ENCODE measurements at regions not wholly inside any gene's neighbourhood (a gene's known extent, or its start where the extent isn't known, plus 50 kb on each side); places are given as distances from the start of the nearest gene placed in this dataset.

DNA sequence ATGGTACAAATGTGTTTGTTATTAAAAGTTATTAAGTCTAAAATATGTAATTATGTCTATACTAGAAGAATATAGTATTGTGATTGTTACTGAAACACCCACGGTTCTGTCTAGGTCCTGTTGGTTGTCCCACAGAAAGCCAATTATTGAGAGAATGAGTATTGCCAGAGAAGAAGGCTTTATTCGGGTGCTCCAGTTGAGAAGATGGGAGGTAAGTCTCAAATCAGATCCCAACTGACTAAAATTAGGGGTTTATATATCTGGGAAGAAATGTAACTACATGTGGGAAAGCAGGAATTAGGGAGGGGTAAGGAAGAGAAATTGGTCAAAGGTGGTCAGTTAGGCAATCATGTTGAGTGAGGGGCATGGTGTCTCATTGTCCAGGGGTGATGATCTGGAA lies 798.4 kb downstream of the PCDH17 start:
- no peak overlapping the region for H3K4me3 Mint-ChIP-seq
- Histone ChIP-seq H4K20me1 (replicated peaks; ENCODE audit: insufficient read depth) (no peaks in the 10 kb centered on the region), H3K4me2 (no peak overlapping the region), H3K79me2 (replicated peaks; ENCODE audit: insufficient read depth) (no peaks in the 10 kb centered on the region), H3F3A (replicated peaks; ENCODE audit: low read depth) (no peaks in the 10 kb centered on the region), H3K4me1 (ENCODE audit: insufficient read depth) (no peaks in the 10 kb centered on the region), H2AFZ (no peak overlapping the region), H3K27me3 (ENCODE audit: insufficient read depth) (no peaks in the 10 kb centered on the region), H3K36me3 (ENCODE audit: insufficient read depth) (no peaks in the 10 kb centered on the region; the same call in 1 of the 2 replicates), H3K9me2 (ENCODE audit: insufficient read depth) (no peaks in the 10 kb centered on the region), H3K4me3 (no peak overlapping the region), H3K27ac (ENCODE audit: low read depth) (no peak overlapping the region)
- TF ChIP-seq, protein P1, sequence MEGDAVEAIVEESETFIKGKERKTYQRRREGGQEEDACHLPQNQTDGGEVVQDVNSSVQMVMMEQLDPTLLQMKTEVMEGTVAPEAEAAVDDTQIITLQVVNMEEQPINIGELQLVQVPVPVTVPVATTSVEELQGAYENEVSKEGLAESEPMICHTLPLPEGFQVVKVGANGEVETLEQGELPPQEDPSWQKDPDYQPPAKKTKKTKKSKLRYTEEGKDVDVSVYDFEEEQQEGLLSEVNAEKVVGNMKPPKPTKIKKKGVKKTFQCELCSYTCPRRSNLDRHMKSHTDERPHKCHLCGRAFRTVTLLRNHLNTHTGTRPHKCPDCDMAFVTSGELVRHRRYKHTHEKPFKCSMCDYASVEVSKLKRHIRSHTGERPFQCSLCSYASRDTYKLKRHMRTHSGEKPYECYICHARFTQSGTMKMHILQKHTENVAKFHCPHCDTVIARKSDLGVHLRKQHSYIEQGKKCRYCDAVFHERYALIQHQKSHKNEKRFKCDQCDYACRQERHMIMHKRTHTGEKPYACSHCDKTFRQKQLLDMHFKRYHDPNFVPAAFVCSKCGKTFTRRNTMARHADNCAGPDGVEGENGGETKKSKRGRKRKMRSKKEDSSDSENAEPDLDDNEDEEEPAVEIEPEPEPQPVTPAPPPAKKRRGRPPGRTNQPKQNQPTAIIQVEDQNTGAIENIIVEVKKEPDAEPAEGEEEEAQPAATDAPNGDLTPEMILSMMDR (conservative IDR thresholded peaks at IDR 0.05; ENCODE audit: low read depth in 2 of 2) = no peak
- TF ChIP-seq EZH2 (IDR thresholded peaks at IDR 0.05; ENCODE audit: low read depth, unreplicated experiment) (no peak), EZH2phosphoT487 (IDR thresholded peaks at IDR 0.05; ENCODE audit: unreplicated experiment) (no peak), ZNF331 (CRISPR knock-in tag; IDR thresholded peaks at IDR 0.05; ENCODE audit: low read depth) (no peak), NANOG (IDR thresholded peaks at IDR 0.05; ENCODE audit: borderline replicate concordance) (no peak), CREB1 (CRISPR knock-in tag; IDR thresholded peaks at IDR 0.05; ENCODE audit: low read depth) (no peak), ZNF114 (CRISPR knock-in tag; IDR thresholded peaks at IDR 0.05) (no peak), STAT1 (IDR thresholded peaks at IDR 0.05; ENCODE audit: unreplicated experiment) (no peak), POLR2AphosphoS5 (IDR thresholded peaks at IDR 0.05; ENCODE audit: low read depth) (no peak), JUNB (IDR thresholded peaks at IDR 0.05; ENCODE audit: unreplicated experiment) (no peak)
- TF ChIP-seq, protein P2, sequence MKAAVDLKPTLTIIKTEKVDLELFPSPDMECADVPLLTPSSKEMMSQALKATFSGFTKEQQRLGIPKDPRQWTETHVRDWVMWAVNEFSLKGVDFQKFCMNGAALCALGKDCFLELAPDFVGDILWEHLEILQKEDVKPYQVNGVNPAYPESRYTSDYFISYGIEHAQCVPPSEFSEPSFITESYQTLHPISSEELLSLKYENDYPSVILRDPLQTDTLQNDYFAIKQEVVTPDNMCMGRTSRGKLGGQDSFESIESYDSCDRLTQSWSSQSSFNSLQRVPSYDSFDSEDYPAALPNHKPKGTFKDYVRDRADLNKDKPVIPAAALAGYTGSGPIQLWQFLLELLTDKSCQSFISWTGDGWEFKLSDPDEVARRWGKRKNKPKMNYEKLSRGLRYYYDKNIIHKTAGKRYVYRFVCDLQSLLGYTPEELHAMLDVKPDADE (IDR thresholded peaks at IDR 0.05) = no peak
- TF ChIP-seq, protein P3, sequence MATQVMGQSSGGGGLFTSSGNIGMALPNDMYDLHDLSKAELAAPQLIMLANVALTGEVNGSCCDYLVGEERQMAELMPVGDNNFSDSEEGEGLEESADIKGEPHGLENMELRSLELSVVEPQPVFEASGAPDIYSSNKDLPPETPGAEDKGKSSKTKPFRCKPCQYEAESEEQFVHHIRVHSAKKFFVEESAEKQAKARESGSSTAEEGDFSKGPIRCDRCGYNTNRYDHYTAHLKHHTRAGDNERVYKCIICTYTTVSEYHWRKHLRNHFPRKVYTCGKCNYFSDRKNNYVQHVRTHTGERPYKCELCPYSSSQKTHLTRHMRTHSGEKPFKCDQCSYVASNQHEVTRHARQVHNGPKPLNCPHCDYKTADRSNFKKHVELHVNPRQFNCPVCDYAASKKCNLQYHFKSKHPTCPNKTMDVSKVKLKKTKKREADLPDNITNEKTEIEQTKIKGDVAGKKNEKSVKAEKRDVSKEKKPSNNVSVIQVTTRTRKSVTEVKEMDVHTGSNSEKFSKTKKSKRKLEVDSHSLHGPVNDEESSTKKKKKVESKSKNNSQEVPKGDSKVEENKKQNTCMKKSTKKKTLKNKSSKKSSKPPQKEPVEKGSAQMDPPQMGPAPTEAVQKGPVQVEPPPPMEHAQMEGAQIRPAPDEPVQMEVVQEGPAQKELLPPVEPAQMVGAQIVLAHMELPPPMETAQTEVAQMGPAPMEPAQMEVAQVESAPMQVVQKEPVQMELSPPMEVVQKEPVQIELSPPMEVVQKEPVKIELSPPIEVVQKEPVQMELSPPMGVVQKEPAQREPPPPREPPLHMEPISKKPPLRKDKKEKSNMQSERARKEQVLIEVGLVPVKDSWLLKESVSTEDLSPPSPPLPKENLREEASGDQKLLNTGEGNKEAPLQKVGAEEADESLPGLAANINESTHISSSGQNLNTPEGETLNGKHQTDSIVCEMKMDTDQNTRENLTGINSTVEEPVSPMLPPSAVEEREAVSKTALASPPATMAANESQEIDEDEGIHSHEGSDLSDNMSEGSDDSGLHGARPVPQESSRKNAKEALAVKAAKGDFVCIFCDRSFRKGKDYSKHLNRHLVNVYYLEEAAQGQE (IDR thresholded peaks at IDR 0.05; ENCODE audit: unreplicated experiment) = no peak
- TF ChIP-seq, protein P4, sequence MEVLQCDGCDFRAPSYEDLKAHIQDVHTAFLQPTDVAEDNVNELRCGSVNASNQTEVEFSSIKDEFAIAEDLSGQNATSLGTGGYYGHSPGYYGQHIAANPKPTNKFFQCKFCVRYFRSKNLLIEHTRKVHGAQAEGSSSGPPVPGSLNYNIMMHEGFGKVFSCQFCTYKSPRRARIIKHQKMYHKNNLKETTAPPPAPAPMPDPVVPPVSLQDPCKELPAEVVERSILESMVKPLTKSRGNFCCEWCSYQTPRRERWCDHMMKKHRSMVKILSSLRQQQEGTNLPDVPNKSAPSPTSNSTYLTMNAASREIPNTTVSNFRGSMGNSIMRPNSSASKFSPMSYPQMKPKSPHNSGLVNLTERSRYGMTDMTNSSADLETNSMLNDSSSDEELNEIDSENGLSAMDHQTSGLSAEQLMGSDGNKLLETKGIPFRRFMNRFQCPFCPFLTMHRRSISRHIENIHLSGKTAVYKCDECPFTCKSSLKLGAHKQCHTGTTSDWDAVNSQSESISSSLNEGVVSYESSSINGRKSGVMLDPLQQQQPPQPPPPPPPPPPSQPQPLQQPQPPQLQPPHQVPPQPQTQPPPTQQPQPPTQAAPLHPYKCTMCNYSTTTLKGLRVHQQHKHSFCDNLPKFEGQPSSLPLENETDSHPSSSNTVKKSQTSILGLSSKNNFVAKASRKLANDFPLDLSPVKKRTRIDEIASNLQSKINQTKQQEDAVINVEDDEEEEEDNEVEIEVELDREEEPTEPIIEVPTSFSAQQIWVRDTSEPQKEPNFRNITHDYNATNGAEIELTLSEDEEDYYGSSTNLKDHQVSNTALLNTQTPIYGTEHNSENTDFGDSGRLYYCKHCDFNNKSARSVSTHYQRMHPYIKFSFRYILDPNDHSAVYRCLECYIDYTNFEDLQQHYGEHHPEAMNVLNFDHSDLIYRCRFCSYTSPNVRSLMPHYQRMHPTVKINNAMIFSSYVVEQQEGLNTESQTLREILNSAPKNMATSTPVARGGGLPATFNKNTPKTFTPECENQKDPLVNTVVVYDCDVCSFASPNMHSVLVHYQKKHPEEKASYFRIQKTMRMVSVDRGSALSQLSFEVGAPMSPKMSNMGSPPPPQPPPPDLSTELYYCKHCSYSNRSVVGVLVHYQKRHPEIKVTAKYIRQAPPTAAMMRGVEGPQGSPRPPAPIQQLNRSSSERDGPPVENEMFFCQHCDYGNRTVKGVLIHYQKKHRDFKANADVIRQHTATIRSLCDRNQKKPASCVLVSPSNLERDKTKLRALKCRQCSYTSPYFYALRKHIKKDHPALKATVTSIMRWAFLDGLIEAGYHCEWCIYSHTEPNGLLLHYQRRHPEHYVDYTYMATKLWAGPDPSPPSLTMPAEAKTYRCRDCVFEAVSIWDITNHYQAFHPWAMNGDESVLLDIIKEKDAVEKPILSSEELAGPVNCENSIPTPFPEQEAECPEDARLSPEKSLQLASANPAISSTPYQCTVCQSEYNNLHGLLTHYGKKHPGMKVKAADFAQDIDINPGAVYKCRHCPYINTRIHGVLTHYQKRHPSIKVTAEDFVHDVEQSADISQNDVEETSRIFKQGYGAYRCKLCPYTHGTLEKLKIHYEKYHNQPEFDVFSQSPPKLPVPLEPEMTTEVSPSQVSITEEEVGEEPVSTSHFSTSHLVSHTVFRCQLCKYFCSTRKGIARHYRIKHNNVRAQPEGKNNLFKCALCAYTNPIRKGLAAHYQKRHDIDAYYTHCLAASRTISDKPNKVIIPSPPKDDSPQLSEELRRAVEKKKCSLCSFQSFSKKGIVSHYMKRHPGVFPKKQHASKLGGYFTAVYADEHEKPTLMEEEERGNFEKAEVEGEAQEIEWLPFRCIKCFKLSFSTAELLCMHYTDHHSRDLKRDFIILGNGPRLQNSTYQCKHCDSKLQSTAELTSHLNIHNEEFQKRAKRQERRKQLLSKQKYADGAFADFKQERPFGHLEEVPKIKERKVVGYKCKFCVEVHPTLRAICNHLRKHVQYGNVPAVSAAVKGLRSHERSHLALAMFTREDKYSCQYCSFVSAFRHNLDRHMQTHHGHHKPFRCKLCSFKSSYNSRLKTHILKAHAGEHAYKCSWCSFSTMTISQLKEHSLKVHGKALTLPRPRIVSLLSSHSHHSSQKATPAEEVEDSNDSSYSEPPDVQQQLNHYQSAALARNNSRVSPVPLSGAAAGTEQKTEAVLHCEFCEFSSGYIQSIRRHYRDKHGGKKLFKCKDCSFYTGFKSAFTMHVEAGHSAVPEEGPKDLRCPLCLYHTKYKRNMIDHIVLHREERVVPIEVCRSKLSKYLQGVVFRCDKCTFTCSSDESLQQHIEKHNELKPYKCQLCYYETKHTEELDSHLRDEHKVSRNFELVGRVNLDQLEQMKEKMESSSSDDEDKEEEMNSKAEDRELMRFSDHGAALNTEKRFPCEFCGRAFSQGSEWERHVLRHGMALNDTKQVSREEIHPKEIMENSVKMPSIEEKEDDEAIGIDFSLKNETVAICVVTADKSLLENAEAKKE (CRISPR knock-in tag; IDR thresholded peaks at IDR 0.05) = no peak
- DNase-seq (ENCODE audit: low spot score) = no peak
- peaks cover 29% of the 10 kb centered on the region for H3K9me3 Mint-ChIP-seq
- ATAC-seq = no peak
- no peaks in the 10 kb centered on the region for H3K4me1 Mint-ChIP-seq
- H3K36me3 Mint-ChIP-seq (ENCODE audit: low read depth) = peaks cover 23% of the 10 kb centered on the region; the same call in 2 of the 3 replicates
- no peak overlapping the region for H3K27ac Mint-ChIP-seq
- no peaks in the 10 kb centered on the region for H3K27me3 Mint-ChIP-seq (ENCODE audit: insufficient read depth, low read depth, poor library complexity)

Data from GM23338 (cell line).